ENCODE measurements at regions not wholly inside any gene's neighbourhood (a gene's known extent, or its start where the extent isn't known, plus 50 kb on each side); places are given as distances from the start of the nearest gene placed in this dataset.

GRCh38 chr5:96533371-96533770 lies 100.3 kb upstream of the PCSK1 start:
- TF ChIP-seq EZH2phosphoT487 (IDR thresholded peaks at IDR 0.05; ENCODE audit: low read depth, severe bottlenecking, unreplicated experiment) (no peak), CTCF (IDR thresholded peaks at IDR 0.05; ENCODE audit: poor library complexity) (no peak), EZH2 (IDR thresholded peaks at IDR 0.05; ENCODE audit: borderline replicate concordance) (no peak)
